GM23248 (cell line): ENCODE measurements at regions not wholly inside any gene's neighbourhood (a gene's known extent, or its start where the extent isn't known, plus 50 kb on each side); places are given as distances from the start of the nearest gene placed in this dataset.

Experiments
- EZH2 ChIP-seq: fragments of 200-600 bp; sonication (generic); IDR thresholded peaks from 2 replicates; pipeline ENCODE4 v1.6.1; 2018; ENCODE audit warnings: antibody characterized with exemption, mild to moderate bottlenecking; ENCODE audit not compliant: insufficient read depth, poor library complexity, severe bottlenecking
- EZH2phosphoT487 ChIP-seq: fragments of 200-600 bp; sonication (generic); IDR thresholded peaks from 2 replicates; pipeline ENCODE4 v1.6.1; 2018; ENCODE audit warnings: antibody characterized with exemption, moderate library complexity, mild to moderate bottlenecking, low read depth; ENCODE audit not compliant: insufficient read depth

- TF ChIP-seq EZH2, result no peak
- no peak for TF ChIP-seq EZH2phosphoT487
Observed at GRCh38 chr15:72859757-72860145, 76.2 kb upstream of the ADPGK start.
